ENCODE measurements at regions not wholly inside any gene's neighbourhood (a gene's known extent, or its start where the extent isn't known, plus 50 kb on each side); places are given as distances from the start of the nearest gene placed in this dataset.

DNA sequence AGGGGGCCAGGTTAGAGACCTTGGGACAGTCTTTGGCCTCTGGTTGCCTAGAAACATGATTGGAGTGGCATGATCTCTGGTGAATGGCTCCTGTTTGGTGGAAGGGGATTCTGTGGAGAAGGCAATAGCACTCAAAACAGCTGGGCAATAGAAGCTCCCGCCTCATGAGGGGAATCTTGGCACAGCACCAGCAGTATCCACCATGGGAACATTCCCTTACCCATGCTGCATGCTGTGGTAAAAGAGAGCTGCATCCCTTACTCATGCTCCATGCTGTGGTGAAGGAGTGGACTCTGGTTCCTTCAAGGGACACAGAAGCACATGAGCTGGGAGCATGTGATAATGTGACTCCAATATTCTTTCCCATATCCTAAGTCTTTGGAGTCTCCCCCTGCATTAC, 160.6 kb downstream of the PJA2 start:
- TF ChIP-seq CTCF (conservative IDR thresholded peaks at IDR 0.05; ENCODE audit: low read depth in 2 of 2) (no peak), EZH2 (IDR thresholded peaks at IDR 0.05; ENCODE audit: low read depth, unreplicated experiment) (no peak), CREB1 (CRISPR knock-in tag; IDR thresholded peaks at IDR 0.05; ENCODE audit: low read depth) (no peak)

All from GM23338 (cell line).